IPS DF 19.7 (cell line): ENCODE measurements at regions not wholly inside any gene's neighbourhood (a gene's known extent, or its start where the extent isn't known, plus 50 kb on each side); places are given as distances from the start of the nearest gene placed in this dataset.
"Not testable (repeated sequence)": the region's sequence is repeated elsewhere in the genome, so short reads cannot be mapped to it uniquely, and the experiment has no call there.

Experiments used
- DNase-seq: peaks from one replicate; pipeline ENCODE4 v3.0.0-alpha.2; 2013; ENCODE audit warnings: low read depth, low spot score

DNA sequence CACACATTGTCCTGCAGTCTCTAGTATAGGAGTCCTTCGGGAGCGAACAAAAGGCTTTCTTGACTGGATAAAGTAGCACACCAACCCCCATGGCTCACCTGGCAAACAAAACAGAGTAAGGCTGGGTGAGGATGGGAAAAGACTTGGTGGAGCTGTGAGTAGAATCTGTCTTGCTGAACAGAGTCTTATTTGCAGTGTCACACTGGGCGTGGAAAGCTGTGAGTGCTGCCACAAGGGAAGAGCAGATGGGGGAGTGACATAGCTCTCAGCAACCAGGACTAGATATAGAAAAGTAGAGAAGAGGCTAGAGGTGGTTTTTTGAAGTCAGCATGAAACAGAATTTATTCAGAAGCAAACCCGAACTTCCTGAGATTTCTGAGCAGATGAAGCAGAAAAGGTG, 137.2 kb upstream of the ESX1 start:
- DNase-seq, result no peak

DNA sequence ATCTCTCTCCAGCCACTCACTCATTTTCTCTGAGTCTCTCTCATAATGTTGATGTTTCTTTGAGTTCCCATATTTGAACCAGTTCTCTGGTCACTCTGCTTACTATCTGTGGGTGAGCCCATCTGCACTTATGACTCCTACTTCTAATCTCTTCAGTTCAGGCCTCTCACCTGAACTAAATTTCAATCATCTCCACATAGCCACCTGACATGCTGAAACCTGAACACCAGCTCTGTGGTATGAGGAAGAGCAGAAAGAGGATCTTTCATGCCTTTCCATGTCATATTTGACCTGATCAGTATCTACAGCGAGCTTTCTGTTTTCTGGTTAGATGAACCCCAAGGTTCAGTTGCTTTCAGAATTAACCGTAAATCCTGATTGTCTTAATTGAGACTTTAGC, 122.2 kb upstream of the ESX1 start:
- no peak for DNase-seq

DNA sequence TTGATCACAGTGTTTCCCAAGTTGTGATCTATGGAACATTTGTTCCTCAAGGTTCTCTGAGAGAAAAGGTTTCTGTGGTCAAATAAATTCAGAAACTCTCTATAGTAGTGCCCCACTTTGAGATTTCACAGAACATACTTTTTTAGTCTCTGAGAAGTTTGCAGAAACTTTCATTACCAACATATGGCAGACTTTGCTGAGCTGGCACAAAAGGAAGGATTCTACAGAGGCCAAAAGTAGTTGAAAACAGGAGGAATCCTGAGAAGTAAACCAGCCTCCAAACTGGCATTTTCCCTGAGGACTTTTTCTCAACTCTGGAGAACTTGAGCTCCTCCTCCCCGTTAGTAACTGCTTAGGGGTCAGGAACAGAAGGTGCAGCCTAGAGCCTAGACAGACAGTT, 117.8 kb upstream of the ESX1 start:
- no peak for DNase-seq

DNA sequence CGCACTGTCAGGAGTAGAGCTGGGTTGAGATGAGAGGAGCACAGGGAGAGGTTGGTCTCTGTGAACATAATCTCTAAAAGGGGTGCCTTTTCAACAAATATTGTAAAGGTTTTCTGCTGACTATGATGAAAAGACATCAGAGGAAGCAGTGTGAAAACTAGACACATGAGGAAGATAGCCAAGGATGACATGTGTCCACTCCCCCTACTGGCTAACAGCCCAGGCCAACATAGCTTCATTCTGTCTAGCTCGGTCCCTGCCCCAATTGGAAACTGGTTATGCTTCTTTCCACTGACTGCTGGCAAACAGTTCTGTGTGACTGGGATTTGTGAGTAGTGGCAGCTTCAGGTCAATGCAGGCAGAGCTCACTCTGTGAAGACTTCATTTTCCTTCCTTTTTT, 115.4 kb upstream of the ESX1 start:
- DNase-seq, result peak; percentile 25

DNA sequence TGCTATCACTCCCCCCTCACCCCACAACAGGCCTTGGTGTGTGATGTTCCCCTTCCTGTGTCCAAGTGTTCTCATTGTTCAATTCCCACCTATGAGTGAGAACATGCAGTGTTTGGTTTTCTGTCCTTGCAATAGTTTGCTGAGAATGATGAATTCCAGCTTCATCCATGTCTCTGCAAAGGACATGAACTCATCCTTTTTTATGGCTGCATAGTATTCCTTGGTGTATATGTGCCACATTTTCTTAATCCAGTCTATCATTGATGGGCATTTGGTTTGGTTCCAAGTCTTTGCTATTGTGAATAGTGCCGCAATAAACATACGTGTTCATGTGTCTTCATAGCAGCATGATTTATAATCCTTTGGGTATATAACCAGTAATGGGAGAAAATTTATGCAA, 106.0 kb upstream of the ESX1 start:
- DNase-seq, result not testable (repeated sequence)

DNA sequence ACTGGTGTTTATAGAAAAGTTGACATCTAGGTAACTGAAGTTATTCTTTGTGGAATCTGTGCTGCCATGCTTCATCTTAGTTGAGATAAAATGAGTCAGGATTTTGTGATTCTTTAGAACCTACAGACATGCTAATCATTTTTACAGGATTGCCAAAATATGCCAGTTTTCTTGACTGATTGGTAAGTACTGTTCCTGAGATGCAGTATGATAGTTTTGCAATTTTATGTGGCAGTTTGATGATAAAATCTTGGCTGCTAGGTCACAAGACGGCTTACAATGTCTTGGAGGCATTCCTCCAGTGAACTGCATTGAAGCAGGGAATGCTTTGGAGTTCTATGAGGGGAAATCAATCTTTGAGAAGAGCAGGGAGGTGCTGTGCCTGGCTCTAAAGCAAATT, 104.4 kb upstream of the ESX1 start:
- no peak for DNase-seq

DNA sequence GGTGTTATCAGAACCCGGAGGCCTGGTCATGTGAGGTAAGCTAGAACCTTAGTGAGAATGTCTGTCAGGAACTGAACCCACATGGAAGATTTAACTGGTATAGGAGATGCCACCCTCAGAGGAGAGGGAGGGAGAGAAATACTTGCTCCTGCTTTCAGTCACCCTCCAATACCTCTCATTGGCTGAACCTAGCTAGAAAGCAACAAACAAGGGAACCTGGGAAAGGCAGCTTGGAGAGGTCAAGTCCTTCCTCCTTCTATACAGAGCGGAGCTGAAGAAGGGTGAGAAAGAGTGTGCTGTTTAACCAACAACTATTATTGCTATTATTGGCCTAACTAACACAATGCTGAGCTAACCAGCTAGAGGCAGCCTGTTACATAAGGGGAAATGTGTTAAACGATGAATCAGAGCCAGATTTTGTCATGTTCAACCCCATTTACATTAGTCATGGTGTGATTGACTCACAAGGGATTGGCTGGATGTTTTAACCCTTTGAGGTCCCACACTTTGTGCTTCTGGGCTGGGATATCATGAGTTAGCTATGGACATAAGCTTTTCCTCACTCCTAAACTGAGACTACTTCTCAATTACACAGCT, 96.5 kb upstream of the ESX1 start:
- DNase-seq, result no peak

DNA sequence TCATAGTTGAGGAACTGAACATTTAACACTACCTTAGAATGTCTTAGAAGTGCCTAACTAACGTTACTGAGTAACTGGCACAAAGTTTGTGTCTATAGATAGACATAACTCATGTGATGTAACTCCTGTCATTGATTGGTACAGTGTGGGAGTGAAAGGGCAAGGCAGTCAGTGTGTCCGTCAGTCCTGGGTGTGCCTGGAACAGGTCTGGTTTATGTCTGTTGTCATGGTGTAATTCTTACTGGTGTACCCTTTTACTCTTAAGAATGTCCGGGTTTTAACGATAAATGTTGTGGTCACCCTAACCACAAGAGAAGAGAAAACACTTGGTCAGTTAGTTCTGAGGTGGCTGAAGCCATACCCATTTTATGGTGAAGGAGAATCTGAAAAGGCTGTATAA, 93.1 kb upstream of the ESX1 start:
- no peak for DNase-seq

DNA sequence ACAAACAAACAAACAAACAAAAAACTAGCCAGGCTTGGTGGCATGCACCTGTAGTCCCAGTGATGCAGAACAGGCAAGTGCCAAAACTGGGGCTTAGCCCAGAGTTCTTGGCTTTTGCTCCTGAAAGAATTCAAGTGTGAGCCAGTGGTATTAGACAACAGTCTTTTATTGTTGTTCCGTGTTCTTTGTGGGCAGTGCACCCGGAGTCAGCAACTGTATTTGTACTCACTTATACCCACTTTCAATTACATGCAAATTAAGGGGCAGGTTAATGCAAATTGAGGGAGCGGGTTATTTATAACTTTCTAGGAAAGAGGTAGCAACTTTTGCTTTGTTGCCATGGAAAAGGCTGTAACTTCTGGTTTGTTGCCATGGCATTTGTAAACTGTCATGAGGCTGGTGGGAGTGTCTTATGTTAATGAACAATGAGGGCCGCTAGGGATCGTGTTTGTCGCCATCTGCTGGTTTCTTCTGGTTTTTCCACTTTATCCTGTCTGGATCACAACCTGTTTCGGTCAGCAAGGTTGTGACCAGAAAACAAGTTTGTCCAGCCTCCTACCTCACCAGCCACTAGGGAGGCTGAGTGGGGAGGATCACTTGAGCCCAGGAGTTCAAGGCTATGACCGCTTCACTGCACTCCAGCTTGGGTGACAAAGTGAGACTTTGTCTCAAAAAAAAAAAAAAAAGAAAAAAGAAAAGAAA, 88.8 kb upstream of the ESX1 start:
- peak; percentile 40 for DNase-seq

DNA sequence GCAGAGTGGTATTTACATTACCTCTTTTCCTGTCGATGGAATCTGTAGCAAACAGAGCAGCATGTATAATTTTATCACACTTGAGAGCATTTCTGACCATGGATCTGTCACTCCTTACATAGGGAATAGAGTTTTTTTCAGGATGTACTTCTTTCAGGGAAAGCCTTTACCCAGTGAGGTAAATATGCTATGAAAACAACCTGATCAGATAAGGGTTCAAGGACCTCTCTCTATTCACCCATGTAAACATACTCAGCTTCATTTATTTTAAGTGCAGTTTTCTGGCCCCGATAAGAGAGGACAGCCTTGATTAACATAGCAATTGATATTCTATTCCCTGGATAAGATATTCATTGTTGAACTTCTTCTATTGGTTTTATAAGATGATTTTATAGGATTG, 87.3 kb upstream of the ESX1 start:
- DNase-seq, result no peak

DNA sequence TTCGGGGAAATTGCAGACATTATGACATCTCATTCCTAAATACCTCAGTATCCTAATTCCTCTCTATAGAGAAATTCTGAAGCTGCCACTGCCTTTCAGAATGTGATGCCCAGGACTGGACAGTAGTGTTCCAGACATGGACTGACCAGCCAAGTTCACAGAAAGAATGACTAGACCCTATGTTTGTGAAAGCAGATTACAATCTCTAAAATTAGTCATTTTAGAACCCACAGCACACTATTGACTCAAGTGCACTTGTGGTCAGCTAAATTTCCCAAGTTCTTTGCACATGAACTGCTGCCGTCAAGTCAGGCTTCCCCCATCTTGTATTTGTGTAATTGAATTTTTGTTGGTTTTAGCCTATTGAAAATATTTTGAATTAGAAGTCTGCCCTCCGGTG, 81.0 kb upstream of the ESX1 start:
- no peak for DNase-seq

DNA sequence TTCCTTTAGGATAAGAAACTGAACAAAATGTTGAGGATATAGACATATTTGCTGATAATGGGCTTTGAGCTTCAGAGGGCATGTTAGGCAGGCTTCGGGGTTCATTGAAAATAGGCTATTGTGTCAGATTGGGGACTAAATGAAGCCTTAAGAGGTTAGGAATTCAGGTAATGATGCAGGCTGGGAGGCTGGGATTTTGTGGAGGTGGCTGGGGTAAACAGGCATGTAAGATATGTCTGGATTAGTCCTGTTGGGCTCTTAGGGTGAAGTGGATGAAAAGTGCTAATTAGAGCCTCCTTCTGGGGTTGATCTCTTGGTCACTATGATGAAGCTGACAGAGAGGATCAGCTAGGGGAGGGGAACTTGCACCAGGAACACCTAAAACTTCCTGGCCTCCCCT, 80.2 kb upstream of the ESX1 start:
- DNase-seq, result no peak

DNA sequence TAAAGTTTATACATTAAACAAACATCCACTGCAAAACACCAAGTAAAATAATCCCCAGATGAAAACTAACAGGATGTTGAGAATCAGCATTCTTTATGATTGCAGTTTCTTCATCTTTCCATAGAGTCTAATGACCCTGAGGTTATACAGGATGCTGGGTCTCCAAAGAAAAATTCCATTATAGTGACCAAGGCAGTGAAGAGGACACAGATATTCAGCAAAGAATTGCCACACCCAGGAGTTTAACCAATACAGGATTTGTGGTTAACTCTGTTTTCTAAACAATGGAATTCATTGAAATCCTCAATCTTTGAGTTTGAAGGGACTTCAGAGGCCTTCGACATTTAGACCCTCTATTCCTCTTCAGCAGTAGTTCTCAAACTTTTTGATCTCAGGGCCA, 76.2 kb upstream of the ESX1 start:
- DNase-seq, result no peak

DNA sequence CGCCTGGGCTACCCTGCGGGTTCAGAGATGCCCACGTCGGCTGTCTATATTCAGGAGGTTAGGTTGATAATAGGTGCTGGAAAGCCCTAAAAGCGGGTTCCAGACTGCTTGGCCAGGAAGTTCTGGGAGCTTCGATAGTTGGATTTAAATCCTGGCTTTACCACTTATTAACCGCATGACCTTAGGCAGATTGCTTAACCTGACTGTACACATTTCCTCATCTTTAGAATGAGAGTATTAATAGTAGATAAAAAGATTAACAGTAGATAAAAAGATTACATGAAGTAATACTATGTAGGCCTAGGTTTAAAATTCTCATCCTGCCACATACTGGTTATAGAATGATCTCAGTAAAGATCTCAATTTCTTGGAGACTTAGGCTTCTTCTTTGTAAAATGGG, 75.0 kb upstream of the ESX1 start:
- DNase-seq, result no peak

DNA sequence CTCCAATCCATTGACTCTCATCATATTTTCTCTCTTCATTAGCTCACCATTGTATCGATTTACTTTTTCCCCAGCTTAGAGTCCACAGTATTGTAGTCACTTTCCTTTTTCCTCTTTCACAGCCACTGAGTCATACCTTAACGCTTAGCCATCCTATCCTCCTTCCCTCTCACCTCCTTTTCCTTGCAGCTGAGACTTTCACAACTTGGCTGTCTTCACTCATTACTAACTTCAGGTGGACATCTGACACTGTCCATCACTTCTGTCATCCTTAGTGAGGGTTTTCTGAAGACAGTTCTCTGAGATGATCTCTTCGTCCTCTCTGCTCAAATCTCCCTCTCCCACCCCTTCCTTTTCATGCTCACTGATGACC, 70.5 kb upstream of the ESX1 start:
- no peak for DNase-seq

DNA sequence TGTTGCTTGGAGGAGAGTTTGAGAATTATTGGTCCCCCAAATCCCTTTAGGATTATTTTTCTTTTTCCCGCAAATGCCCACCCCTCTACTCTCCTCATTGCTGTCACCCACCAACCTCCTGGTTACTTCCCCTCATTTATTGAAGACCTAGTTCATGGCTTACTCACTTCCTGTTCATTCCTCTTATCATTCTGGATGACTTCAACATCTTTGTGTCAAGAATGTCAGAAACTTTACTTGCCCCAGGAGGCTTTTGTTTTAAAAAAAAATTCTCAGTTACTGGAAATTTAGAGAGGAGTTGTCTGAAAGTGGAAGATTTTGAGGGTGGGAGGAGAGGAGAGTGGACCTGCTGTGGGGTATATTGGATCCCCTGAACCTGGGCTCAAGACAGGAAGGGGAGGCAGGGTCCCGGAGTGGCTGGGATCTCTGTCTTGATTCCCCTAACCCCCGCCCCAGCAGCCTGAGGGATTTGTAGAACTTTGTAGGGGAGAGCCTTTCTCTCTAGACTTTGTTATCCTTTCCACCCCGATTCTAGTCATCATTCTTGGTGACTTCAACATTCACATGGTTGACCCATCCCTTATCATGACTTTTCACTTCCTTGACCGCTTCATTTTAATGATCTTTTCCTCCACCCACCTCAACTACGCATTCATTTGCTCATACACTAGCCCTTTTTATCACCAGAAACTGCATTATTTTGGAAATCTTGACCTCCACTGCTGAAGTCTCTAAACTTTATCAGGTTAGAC, 69.9 kb upstream of the ESX1 start:
- DNase-seq, result no peak

DNA sequence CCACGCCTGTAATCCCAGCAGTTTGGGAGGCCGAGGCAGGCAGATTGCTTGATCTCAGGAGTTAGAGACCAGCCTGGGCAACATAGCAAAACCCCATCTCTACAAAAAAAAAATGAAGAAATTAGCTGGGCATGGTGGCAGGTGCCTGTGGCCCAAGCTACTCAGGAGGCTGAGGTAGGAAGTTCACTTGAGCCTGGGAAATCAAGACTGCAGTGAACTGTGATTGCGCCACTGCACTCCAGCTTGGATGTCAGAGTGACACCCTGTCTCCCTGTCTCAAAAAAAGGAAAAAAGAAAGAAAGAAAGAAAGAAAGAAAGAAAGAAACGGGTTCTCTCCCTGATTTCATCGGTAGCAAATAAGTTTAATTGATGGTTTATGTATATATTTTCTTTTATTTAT, 64.6 kb upstream of the ESX1 start:
- DNase-seq, result no peak

DNA sequence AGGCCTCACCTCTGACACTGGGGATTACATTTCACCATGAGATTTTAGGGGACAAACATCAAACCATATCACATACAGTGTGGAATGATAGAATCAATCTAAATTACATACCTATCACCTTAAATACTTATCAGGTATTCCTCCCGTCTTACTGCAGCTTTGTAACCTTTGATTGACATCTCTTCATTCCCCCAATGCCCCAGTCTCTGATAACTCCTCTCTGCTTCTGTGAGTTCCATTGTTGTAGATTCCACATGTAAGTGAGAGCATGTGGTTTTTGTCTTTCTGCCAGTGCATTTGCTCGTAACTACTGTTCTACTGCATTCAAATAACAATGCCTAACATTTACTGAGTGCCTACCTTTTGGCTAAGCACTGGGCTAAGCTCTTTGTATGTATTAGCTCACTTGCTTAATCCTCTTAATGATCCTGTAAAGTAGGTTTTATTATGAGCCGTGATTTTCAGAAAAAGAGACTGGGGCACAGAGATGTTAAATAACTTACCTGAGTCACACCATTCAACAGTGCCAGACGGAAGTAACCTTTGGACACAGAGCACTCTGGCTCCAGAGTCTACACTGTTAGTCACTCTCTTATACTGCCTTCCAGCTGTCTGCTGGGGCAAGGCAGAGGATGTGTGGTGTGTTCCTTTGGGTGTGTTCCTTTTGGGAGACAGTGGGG, 63.7 kb upstream of the ESX1 start:
- no peak for DNase-seq

DNA sequence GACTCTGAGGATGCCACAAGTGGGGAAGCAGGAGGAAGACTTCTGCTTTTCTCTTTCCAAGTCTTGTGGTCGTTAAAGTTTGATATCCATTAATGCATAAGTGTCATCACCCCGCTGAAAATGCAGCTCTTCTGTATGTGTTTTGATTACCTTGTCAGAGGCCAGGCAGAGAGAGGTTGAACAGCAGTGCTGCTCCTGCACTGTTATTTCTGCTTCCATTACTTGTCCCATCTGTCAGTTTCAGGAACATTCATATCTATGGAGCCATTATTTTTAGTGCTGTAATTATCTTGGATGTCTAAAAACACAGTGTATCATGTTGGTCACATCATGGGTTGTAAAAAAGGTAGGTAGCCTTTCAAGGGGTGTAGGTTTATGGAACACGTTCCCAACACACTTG, 62.0 kb upstream of the ESX1 start:
- no peak for DNase-seq

DNA sequence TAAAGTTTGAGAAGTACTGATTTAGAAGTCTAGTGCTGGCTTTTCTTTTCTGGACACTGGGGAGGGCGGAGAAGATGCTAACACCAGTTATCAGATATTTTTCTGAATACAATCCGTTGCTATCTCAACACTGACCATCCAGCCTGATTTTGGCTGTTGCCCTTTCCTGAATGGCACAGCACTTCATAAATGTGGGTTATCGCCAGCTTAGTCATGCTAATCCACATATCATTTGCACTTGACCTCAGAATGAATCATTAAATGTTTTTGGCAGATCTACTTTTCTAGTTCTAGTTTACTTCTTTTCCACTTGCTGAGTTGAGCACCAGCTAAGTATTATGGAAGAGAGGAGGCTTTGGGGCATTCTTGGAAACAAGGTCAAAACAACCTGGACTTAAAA, 60.8 kb upstream of the ESX1 start:
- no peak for DNase-seq

DNA sequence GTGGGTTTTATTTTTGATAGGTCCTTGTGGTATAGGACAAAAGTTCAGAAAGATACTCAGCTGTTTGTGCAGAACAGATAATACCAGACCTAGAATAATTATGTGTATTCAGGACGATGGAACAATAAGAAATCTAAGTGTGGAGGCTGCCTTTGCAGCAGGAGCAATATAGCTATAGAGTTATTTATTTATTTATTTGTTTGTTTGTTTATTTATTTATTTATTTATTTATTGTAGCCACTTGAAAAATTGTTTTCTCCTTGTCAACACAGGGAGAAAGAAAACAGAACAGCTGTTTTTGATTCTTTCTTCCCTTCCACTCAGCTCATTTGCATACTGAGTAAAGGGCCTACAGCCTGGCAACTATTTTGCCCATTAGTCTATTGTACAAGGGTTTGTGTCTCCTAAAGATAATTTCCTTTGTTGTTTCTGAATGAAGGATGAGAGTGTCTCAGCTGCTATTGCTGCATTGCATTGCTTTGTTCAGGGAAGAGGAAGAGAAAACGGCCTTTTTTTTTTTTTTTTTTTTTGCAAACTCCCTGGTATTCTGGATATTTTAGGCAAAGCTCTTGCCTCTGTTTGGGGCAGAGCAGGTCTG, 56.0 kb upstream of the ESX1 start:
- DNase-seq, result no peak

DNA sequence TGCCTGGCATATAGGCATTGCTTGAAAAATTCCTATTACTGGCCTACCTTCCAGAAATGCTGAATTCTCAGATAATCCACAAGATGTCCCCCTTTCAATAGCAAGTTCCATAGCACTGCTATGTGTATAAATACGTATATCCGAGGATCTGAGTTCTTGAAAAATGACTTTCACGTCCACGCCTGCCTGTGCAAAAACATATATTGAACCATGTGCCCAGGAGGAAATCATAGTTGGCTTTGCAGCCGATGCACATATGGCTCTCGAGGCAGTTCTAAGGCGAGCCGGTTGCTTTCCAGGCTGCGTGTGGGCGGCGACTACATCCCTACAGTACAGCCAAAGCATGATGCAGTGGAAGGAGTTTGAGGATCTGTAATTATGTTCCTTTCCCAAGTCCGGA, 55.4 kb upstream of the ESX1 start:
- DNase-seq, result no peak
